ENCODE measurements at regions not wholly inside any gene's neighbourhood (a gene's known extent, or its start where the extent isn't known, plus 50 kb on each side); places are given as distances from the start of the nearest gene placed in this dataset.
"Not testable (repeated sequence)": the region's sequence is repeated elsewhere in the genome, so short reads cannot be mapped to it uniquely, and the experiment has no call there.

- H3K27ac ChIP-seq, result no peak overlapping the region
- TF ChIP-seq CTCF (conservative IDR thresholded peaks at IDR 0.05), result no peak
- no peak for TF ChIP-seq ZFX (IDR thresholded peaks at IDR 0.05)
Measured at GRCh38 chr2:226299771-226300170, 499.8 kb downstream of the IRS1 start.

- no peak overlapping the region for H3K27ac ChIP-seq
- no peak for TF ChIP-seq CTCF (conservative IDR thresholded peaks at IDR 0.05)
- TF ChIP-seq ZFX (IDR thresholded peaks at IDR 0.05), result no peak
Measured at GRCh38 chr2:226295681-226296080, 503.9 kb downstream of the IRS1 start.

GRCh38 chr2:226295123-226295522, 504.5 kb downstream of the IRS1 start:
- no peak overlapping the region for H3K27ac ChIP-seq
- TF ChIP-seq ZFX (IDR thresholded peaks at IDR 0.05), result no peak
- TF ChIP-seq CTCF (conservative IDR thresholded peaks at IDR 0.05), result no peak

- H3K27ac ChIP-seq, result not testable (repeated sequence)
Measured at GRCh38 chr2:226291281-226291680, 508.3 kb downstream of the IRS1 start.

GRCh38 chr2:226286916-226287315, 512.7 kb downstream of the IRS1 start:
- TF ChIP-seq CTCF (conservative IDR thresholded peaks at IDR 0.05) (no peak), ZFX (IDR thresholded peaks at IDR 0.05) (no peak)
- no peak overlapping the region for H3K27ac ChIP-seq

- TF ChIP-seq ZFX (IDR thresholded peaks at IDR 0.05), result no peak
- no peak for TF ChIP-seq CTCF (conservative IDR thresholded peaks at IDR 0.05)
Measured at GRCh38 chr2:226283796-226284195, 515.8 kb downstream of the IRS1 start.

GRCh38 chr2:226282151-226282550, 517.5 kb downstream of the IRS1 start:
- H3K27ac ChIP-seq, result no peak overlapping the region
- no peak for TF ChIP-seq ZFX (IDR thresholded peaks at IDR 0.05)
- no peak for TF ChIP-seq CTCF (conservative IDR thresholded peaks at IDR 0.05)

More at GRCh38 chr2:226283796-226284195, 515.8 kb downstream of the IRS1 start:
- H3K27ac ChIP-seq, result no peak overlapping the region

GRCh38 chr2:226280136-226280535, 519.5 kb downstream of the IRS1 start:
- H3K27ac ChIP-seq, result not testable (repeated sequence)

GRCh38 chr2:226275215-226275614, 524.4 kb downstream of the IRS1 start:
- TF ChIP-seq ZFX (IDR thresholded peaks at IDR 0.05), result no peak
- no peak for TF ChIP-seq CTCF (conservative IDR thresholded peaks at IDR 0.05)
- H3K27ac ChIP-seq, result no peak overlapping the region
